Fibroblast of villous mesenchyme (primary cell): ENCODE measurements at regions not wholly inside any gene's neighbourhood (a gene's known extent, or its start where the extent isn't known, plus 50 kb on each side); places are given as distances from the start of the nearest gene placed in this dataset.
"Not testable (repeated sequence)": the region's sequence is repeated elsewhere in the genome, so short reads cannot be mapped to it uniquely, and the experiment has no call there.

Source experiments
- DNase-seq: peaks from one replicate; pipeline ENCODE4 v3.0.0-alpha.2; 2010; ENCODE audit warnings: low read depth
- H3K4me3 ChIP-seq: 2 replicates; pipeline ENCODE4 v1.5.1; 2011; ENCODE audit warnings: low read depth, mild to moderate bottlenecking, low read length
- CTCF ChIP-seq: IDR thresholded peaks from 2 replicates; pipeline ENCODE4 v1.5.1; 2012; ENCODE audit warnings: low read depth, mild to moderate bottlenecking, low read length; ENCODE audit not compliant: insufficient read depth

DNA sequence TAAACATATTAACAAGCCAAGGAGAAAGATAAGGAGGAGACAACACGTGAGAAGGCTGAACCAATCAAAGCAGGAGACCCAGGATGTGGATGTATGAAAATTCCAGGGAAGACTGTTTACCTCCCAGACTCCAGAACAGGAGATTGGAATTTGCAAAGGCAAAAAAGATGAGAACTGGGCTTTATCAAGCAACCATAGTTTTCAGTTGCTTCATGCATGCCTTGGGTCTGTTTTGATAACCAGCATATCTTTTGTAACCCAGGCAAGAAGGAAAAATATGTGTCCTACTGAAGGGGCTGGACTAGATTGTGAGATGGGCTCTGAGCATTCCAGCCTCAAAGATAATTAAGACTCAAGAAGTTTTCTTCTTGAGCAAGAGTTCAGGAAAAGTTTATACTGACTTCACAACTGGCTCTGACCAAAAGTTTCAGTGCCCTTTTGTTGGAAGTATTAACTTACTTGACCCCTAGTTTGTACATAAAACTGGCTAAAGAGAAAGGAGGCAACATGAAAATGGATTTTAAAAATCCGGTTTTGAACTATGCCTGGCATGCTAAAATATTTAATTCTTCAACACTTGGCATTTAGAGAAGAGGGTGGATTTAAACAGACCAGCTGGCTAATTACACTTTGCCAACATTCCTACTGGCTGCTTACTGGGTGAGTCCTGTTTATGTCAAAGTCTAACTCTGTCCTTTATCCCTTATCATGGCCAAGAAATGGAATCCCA lies 79.3 kb upstream of the CD28 start:
- no peak for TF ChIP-seq CTCF

DNA sequence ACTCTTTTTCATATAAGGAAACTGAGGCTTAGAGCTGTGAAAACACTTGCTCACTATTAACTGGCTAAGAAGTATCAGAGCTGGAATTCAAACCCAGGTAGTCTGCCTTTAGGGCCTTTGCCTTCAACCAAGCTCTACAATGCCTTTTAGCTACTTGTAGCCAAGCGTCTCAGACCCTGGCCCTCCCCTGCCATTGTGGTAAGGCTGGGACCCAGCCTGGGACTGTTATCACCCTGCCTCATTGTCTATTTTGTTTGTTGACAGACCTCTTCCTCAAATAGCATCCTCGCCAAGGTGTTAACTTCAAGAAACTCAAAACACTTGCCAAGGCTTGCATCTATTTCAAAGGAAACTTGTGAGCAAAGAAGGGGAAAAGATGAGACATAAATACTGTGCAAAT lies 76.7 kb upstream of the CD28 start:
- DNase-seq = no peak
- no peak overlapping the region for H3K4me3 ChIP-seq
- no peak for TF ChIP-seq CTCF

More for the DNA sequence above, 79.3 kb upstream of the CD28 start:
- H3K4me3 ChIP-seq = no peak overlapping the region
- DNase-seq = peak; percentile 98

DNA sequence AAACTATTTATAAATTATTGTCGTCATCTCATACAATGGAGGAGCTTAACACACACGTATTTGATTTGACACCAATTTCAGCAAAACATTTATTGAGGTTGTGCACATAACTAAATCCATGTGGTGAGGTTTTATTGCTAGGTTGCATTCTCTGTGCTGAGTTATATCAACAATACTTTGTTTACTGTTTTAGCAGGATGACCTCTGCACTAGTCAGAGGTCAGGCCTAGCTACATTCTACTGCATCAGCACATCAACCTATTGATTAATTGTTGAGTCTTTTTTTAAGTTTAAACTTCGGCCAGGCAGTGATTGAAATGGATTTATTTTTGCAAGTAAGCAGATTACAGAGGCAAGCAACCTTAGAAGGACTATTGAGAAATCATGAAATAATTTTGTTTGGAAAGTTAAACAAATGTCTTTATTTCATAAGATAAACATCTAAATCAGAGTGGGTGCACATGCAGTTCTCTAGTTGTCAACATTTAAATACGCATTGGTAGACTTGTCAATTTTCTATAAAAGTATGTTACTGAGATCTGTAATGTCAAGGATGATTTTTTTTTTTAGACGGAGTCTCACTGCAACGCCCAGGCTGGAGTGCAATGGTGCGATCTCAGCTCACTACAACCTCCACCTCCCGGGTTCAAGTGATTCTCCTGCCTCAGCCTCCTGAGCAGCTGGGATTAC lies 75.2 kb upstream of the CD28 start:
- no peak for TF ChIP-seq CTCF
- DNase-seq = peak; percentile 88
- no peak overlapping the region for H3K4me3 ChIP-seq

- no peak for TF ChIP-seq CTCF
- peak; percentile 62 for DNase-seq
These were observed 69.6 kb upstream of the CD28 start for GRCh38 chr2:203636588-203637470.

GRCh38 chr2:203637471-203638167 lies 68.8 kb upstream of the CD28 start:
- TF ChIP-seq CTCF = no peak
- H3K4me3 ChIP-seq = no peak overlapping the region
- peak; percentile 60 for DNase-seq

More at GRCh38 chr2:203636588-203637470, 69.6 kb upstream of the CD28 start:
- H3K4me3 ChIP-seq = no peak overlapping the region

DNA sequence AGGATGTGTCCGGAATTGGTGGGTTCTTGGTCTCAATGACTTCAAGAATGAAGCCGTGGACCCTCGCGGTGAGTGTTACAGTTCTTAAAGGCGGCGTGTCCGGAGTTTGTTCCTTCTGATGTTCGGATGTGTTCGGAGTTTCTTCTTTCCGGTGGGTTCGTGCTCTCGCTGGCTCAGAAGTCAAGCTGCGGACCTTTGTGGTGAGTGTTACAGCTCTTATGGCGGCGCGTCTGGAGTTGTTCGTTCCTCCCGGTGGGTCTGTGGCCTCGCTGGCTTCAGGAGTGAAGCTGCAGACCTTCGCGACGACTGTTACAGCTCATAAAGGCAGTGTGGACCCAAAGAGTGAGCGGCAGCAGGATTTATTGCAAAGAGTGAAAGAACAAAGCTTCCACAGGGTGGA lies 64.6 kb upstream of the CD28 start:
- DNase-seq = not testable (repeated sequence)

GRCh38 chr2:203642841-203643240 lies 63.6 kb upstream of the CD28 start:
- DNase-seq, H3K4me3 ChIP-seq: not testable (repeated sequence)

More for the DNA sequence above, 64.6 kb upstream of the CD28 start:
- H3K4me3 ChIP-seq = not testable (repeated sequence)
